8988T (cell line): ENCODE measurements at regions not wholly inside any gene's neighbourhood (a gene's known extent, or its start where the extent isn't known, plus 50 kb on each side); places are given as distances from the start of the nearest gene placed in this dataset.
"Not testable (repeated sequence)": the region's sequence is repeated elsewhere in the genome, so short reads cannot be mapped to it uniquely, and the experiment has no call there.

ENCODE experiments used
- DNase-seq: peaks from one replicate; pipeline ENCODE4 v3.0.0; 2011

DNA sequence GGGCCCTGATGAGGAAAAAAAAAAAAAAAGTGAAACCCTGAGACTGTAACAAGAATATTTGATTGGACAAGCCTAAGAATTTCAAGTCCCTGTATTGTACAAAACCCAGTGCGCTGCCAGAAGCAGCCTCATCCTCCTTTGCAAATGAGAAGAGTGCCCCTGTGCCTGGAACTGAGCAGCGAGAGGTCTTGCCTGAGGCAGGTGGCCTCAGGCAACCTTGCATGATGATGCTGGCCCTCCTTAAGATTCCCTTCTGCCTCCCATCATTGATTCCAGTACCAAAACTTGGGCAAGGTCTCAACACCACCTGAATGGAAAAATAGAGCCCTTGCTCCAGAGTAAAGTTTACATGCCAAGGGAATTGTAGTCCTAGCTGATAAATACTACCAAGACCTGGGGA is 129.6 kb upstream of the RAB4A start:
- no peak for DNase-seq

GRCh38 chr1:229141689-229142377 is 129.1 kb upstream of the RAB4A start:
- no peak for DNase-seq

GRCh38 chr1:229142471-229142870 is 128.4 kb upstream of the RAB4A start:
- DNase-seq, result no peak

GRCh38 chr1:229146647-229147046 is 124.3 kb upstream of the RAB4A start:
- no peak for DNase-seq

DNA sequence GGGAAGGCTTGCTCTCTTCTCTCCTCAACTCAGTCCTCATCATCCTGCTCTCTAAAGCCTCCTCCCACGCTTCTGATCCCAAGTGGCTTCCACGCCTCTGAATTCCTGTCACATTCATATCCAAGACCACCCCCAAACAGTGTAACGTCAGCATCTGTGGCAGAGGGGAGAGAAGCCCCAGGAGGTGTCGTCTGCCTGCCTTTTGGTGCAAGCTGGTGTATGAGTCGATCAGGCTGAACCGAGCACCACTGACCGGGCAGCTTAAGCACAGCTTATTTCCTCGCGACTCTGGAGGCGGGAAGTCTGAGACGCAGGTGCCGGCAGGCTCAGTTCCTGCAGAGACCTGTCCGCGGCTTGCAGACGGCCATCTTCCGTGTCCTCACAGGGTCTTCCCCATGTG is 123.8 kb upstream of the RAB4A start:
- no peak for DNase-seq

GRCh38 chr1:229148041-229148671 is 122.8 kb upstream of the RAB4A start:
- DNase-seq, result no peak

GRCh38 chr1:229148743-229149142 is 122.2 kb upstream of the RAB4A start:
- no peak for DNase-seq

GRCh38 chr1:229149435-229149834 is 121.5 kb upstream of the RAB4A start:
- DNase-seq, result no peak

DNA sequence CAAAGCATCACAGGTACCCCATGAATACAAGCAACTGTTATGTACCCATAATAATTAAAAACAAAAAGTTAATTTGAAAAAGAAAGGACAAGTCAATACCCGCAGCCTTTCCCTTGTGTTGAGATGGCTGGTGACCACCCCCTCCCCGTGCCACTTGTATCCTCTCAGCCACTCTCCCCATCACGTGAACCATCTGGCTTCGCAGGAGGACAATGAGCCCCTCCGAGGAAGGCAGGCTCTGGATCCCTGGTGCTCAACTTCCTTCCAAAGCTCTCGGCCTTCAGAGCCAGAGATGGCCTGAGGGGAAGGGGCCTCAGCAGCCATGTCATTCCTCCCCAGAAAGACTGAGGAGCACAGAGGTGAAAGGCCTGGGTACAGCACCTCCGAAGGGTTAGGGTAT is 120.4 kb upstream of the RAB4A start:
- DNase-seq, result no peak

GRCh38 chr1:229151412-229151811 is 119.5 kb upstream of the RAB4A start:
- not testable (repeated sequence) for DNase-seq

GRCh38 chr1:229152311-229152710 is 118.6 kb upstream of the RAB4A start:
- DNase-seq, result no peak

DNA sequence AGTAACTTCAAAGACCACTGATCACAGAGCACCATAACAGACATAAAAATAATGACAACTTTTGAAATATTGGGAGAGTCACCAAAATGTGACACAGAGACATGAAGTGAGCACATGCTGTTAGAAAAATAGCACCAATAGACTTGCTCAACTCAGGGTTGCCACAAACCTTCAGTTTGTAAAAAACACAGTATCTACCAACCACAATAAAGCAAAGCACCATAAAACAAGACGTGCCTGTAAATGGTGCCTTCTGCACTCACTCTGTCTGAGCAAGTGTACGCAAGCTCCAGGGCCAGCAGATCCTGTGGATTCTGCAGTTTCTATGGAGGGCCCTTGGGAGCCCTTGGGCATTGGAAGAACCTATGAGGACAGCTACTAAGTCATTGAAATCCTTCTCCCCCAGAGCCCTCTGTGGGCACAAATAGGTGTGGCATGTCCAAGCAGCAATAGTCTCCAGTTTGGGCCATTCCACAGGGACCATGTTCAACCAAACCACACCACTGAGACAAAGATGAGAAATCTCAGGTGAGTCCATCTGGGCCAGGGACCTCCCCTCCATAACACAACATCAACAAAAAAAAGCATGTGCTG is 116.9 kb upstream of the RAB4A start:
- DNase-seq, result no peak

- DNase-seq, result no peak
These were observed 116.1 kb upstream of the RAB4A start for GRCh38 chr1:229154811-229155210.

DNA sequence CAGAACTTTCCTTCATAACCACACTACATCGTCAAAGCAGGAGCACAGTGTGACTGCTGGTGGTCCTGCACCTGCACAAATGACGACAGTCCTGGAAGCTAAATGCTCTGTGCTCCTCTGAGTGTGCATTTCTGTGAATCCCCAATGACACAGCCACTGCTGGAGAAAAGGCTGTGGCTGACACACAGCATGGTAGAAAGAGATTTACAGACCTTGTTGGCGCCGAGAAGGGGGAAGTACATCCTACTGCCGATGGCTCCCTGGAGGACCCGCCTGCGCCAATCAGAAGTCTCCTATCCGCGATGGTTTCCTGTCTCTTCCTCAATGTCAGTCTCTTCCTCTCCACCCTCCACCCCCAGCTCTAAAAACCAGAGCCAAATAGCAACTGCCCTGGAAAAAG is 115.4 kb upstream of the RAB4A start:
- DNase-seq, result no peak

DNA sequence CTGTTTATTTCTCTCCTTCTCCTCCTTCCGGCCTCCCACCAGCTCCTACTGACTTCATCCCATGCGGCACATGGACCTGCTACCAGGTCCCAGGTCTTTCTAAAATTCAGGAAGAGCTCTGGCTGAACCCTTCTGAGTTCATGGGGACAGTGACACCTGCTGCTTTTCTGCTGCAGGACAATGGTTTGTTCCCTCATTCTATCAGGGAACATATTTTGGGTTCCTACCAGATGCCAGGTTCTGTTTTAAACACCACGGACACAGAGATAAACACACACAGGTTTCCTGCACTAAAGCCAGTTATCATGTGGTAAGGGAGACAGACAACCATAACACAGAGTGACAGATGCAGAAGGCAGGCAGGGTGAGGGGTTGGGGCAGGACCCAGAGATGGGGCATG is 114.0 kb upstream of the RAB4A start:
- peak; percentile 35 for DNase-seq

DNA sequence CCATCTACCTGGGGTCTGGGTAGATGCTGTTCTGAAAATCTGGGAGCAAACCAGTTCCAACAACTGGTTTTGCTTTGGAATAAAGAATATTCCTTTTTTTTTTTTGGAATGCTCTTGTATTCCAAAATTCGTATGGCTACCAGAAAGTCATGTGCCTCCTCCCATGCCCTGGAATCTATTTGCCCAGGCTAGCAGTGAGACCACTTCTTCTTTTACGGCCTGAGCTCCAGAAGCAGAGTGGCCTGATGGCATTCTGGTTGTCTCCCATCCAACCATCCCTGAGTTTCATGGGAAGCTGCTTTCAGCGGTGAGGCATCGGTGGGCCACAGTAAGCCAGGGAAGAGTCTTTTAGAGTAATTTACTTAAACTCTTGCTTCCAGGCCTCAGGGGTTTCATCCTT is 113.4 kb upstream of the RAB4A start:
- no peak for DNase-seq

DNA sequence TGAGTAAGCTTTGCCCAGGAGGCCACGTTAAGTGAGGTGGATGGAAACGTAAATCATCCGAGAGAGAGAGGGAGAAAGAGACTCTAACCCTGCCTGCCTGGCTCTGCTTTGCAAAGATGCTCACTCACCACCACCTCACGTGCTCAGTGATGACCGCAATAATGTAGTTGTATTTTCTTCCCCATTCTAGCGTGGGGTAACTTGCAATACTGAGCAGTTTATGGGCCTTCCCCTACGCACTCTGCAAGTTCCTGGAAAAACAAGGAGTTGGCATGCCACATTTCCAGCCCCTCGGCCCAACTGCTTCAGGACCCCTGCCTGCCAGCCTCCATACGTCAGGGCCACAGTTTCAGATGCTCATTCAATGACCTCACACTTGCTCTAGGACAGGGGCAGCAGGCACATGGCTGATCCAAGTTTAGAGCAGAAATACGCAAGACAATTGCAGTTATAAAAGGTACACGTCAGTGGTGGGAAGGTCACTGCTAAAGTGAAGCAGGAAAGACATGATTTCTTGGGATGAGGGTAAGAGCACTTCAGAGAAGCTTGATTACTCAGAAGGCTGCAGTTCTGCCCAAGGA is 112.5 kb upstream of the RAB4A start:
- no peak for DNase-seq

DNA sequence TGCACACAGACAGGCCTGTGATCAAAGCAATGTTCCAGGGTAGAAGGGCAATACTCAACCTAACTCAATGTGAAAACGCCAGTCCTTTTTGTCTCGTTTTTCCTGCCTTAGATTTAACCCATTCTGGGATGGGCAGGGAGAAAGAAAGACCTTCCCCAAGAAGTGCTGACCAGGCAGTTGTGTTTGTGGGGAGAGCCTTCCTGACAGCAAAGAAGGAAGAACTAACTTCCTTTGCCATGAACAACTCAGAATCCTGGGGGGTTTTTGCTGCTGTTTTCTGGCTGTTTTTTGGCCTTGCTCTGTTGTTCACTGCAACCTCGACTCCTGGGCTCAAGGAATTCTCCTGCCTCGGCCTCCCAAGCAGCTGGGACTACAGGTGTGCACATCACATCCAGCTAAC is 112.0 kb upstream of the RAB4A start:
- no peak for DNase-seq

GRCh38 chr1:229159668-229160544 is 111.0 kb upstream of the RAB4A start:
- no peak for DNase-seq

- no peak for DNase-seq
These were observed 109.2 kb upstream of the RAB4A start for GRCh38 chr1:229161740-229162139.

GRCh38 chr1:229162825-229163515 is 107.9 kb upstream of the RAB4A start:
- no peak for DNase-seq

GRCh38 chr1:229164348-229164747 is 106.6 kb upstream of the RAB4A start:
- DNase-seq, result no peak
